K562 (cell line): ENCODE measurements at regions not wholly inside any gene's neighbourhood (a gene's known extent, or its start where the extent isn't known, plus 50 kb on each side); places are given as distances from the start of the nearest gene placed in this dataset.
A peak's percentile ranks its signal among the peaks of the same experiment; 100 is the strongest.

Source experiments
- ATAC-seq: fragments of 200-7000 bp; cut with Tn5 transposase; 3 replicates; pipeline ENCODE4 v1.9.1; 2020; ENCODE audit warnings: moderate library complexity
- BruUV-seq: library from RNA; stranded (reverse); fragments of 400-500 nt; replicated peaks from 2 replicates; lab custom pipeline; 2021; lab: Mats Ljungman, UMichigan
- CTCF ChIA-PET: fragments of 300-600 bp; formaldehyde crosslinking; extraction: SDS; loops from one replicate; lab custom pipeline; 2021; ENCODE audit warnings: low intra/inter-chr PET ratio; lab: Yijun Ruan, JAX
- POLR2A ChIA-PET: fragments of 300-600, 350-650 bp; sonication (Branson Sonifier 250); formaldehyde crosslinking; extraction: SDS; loops from one replicate; lab custom pipeline; 2021; ENCODE audit warnings: antibody characterized with exemption, inconsistent platforms; lab: Yijun Ruan, JAX
- DNase-seq, 4 experiments: peaks; one replicate each; pipeline versions ENCODE4 v3.0.0 to v3.0.0-alpha.2; 2011 to 2018; ENCODE audit warnings: low spot score in 3 of 4, mixed read lengths in 3 of 4; ENCODE audit errors: extremely low read depth in 1 of 4
- FAIRE-seq: peaks from 2 replicates; lab custom pipeline; 2011; peaks lifted over from hg19 to GRCh38; lab: Jason Lieb, UNC
- H2AFZ ChIP-seq: 2 replicates; pipeline ENCODE4 v1.6.0; 2011; ENCODE audit warnings: low read depth, low read length, control low read depth, inconsistent platforms
- H3K27ac ChIP-seq: fragments of 200-600 bp; 3 replicates; pipeline ENCODE4 v1.8.0; 2011; ENCODE audit warnings: low read depth, mild to moderate bottlenecking, control low read depth, inconsistent platforms, low read length, moderate library complexity, mixed read lengths; ENCODE audit errors: extremely low read depth
- H3K27me3 ChIP-seq, 2 experiments: fragments of 300-600 bp in 1 of 2; 2 replicates in 1 of 2; 3 replicates in 1 of 2; pipeline versions ENCODE4 v1.6.0 to v1.8.0; 2011; ENCODE audit warnings: inconsistent platforms in 2 of 2, low read length in 2 of 2, mild to moderate bottlenecking in 1 of 2, mixed read lengths in 1 of 2, moderate library complexity in 1 of 2; ENCODE audit not compliant: control insufficient read depth in 2 of 2, insufficient read depth in 2 of 2
- H3K36me3 ChIP-seq: fragments of 300-600 bp; 3 replicates; pipeline ENCODE4 v1.8.0; 2011; ENCODE audit warnings: mild to moderate bottlenecking, low read length, inconsistent platforms; ENCODE audit not compliant: control insufficient read depth, insufficient read depth
- H3K4me1 ChIP-seq, 2 experiments: fragments of 200-600 bp in 1 of 2; replicated peaks in 1 of 2; 2 replicates in 1 of 2; 3 replicates in 1 of 2; pipeline versions ENCODE4 v1.5.1 to v1.8.0; 2011; ENCODE audit warnings: inconsistent platforms in 2 of 2, low read length in 2 of 2, mild to moderate bottlenecking in 1 of 2, mixed read lengths in 1 of 2, moderate library complexity in 1 of 2; ENCODE audit not compliant: control insufficient read depth in 2 of 2, insufficient read depth in 2 of 2
- H3K4me2 ChIP-seq: 2 replicates; pipeline ENCODE4 v1.6.1; 2011; ENCODE audit warnings: low read length, control low read depth, inconsistent platforms, mixed read lengths; ENCODE audit not compliant: insufficient read depth
- H3K4me3 ChIP-seq: fragments of 200-600 bp; sonication (generic), shearing (Covaris generic); 2 replicates; pipeline ENCODE4 v1.5.1; 2016; ENCODE audit warnings: control low read depth, inconsistent platforms
- H3K79me2 ChIP-seq: fragments of 200-600 bp; 3 replicates; pipeline ENCODE4 v1.8.0; 2011; ENCODE audit warnings: low read length, inconsistent platforms; ENCODE audit not compliant: control insufficient read depth, insufficient read depth
- H3K9ac ChIP-seq, 2 experiments: 2 replicates each; pipeline versions ENCODE4 v1.6.0 to v1.6.1; 2011; ENCODE audit warnings: low read depth in 2 of 2, low read length in 2 of 2, control low read depth in 1 of 2, inconsistent platforms in 1 of 2, mild to moderate bottlenecking in 1 of 2, mixed read lengths in 1 of 2; ENCODE audit not compliant: insufficient read depth in 1 of 2
- H3K9me1 ChIP-seq: one replicate; pipeline ENCODE4 v1.6.0; 2011; ENCODE audit warnings: inconsistent platforms, mild to moderate bottlenecking, low read length, moderate library complexity; ENCODE audit not compliant: control insufficient read depth, insufficient read depth
- H3K9me3 ChIP-seq: replicated peaks from 2 replicates; pipeline ENCODE4 v1.5.1; 2011; ENCODE audit warnings: low read depth, low read length, inconsistent platforms; ENCODE audit not compliant: control insufficient read depth, insufficient read depth
- H4K20me1 ChIP-seq: replicated peaks from 2 replicates; pipeline ENCODE4 v1.6.1; 2011; ENCODE audit warnings: low read length, inconsistent platforms, mixed read lengths; ENCODE audit not compliant: control insufficient read depth, insufficient read depth
- SRSF7 ChIP-seq: fragments of 200-400 bp; formaldehyde crosslinking; optimal IDR thresholded peaks from 2 replicates; pipeline ENCODE3; 2017; ENCODE audit warnings: mild to moderate bottlenecking, low read depth, low read length
- ZC3H8 ChIP-seq: fragments of 450-650 bp; IDR thresholded peaks from 2 replicates; pipeline ENCODE4 v1.6.1; 2017
- WGBS: fragments of 100-300 bp; shearing (Covaris generic); methylation state at CpG from one replicate; pipeline ENCODE4 v1.1.6; 2016; ENCODE audit warnings: low coverage, mixed read lengths; ENCODE audit not compliant: insufficient coverage; ENCODE audit errors: missing lambda C conversion rate; 5-methylcytosine and 5-hydroxymethylcytosine counted together
- in situ Hi-C: fragments of 300-500 bp; cut with MboI; formaldehyde crosslinking; loops from 4 replicates; pipeline ENCODE4 v1.15.0; 2018; ENCODE audit warnings: inconsistent platforms, mixed read lengths
- intact Hi-C: fragments of 100-400 bp; cut with micrococcal nuclease; formaldehyde crosslinking; loops from 2 replicates; pipeline ENCODE4 v1.14.2; 2022

- H3K27me3 ChIP-seq: peaks cover 0 to 7% of the 10 kb centered on the region in 2 experiments; a peak in 2 of 5 replicates
- H3K9me3 ChIP-seq: no peaks in the 10 kb centered on the region
- in situ Hi-C loops: no loop called here
- no peaks in the 10 kb centered on the region for H3K4me1 ChIP-seq
- H3K36me3 ChIP-seq: no peaks in the 10 kb centered on the region
- H3K79me2 ChIP-seq: no peaks in the 10 kb centered on the region
- H3K27ac ChIP-seq: no peak overlapping the region
- no peak overlapping the region for H3K4me3 ChIP-seq
- no peak overlapping the region for H3K9ac ChIP-seq
- ATAC-seq (no peak), DNase-seq (no peak), FAIRE-seq (no peak)
- CTCF ChIA-PET: no interaction called here
- no peak overlapping the region for H2AFZ ChIP-seq
- no peak for TF ChIP-seq SRSF7
- no TSS peak for BruUV-seq
- H3K9me1 ChIP-seq: no peaks in the 10 kb centered on the region
- H4K20me1 ChIP-seq: no peaks in the 10 kb centered on the region
- POLR2A ChIA-PET: no interaction called here
- no peak overlapping the region for H3K4me2 ChIP-seq
- 0% methylated on average over 4 of the region's 4 CpGs for WGBS
- intact Hi-C loops: no loop called here
Measured at GRCh38 chr2:58950795-58951462, 709.8 kb upstream of the FANCL start.

- H2AFZ ChIP-seq: no peak overlapping the region
- no peaks in the 10 kb centered on the region for H3K4me1 ChIP-seq
- ATAC-seq (no peak), DNase-seq (no peak), FAIRE-seq (peak; percentile 35)
- no peaks in the 10 kb centered on the region for H3K9me3 ChIP-seq
- TF ChIP-seq ZC3H8: no peak
- H3K9ac ChIP-seq: no peak overlapping the region
- no peak overlapping the region for H3K4me2 ChIP-seq
- no peak overlapping the region for H3K4me3 ChIP-seq
- ChIA-PET POLR2A (no interaction called here), CTCF (no interaction called here)
- BruUV-seq: no TSS peak
- H3K79me2 ChIP-seq: no peaks in the 10 kb centered on the region
- no peaks in the 10 kb centered on the region for H3K36me3 ChIP-seq
- in situ Hi-C loops (no loop called here), intact Hi-C loops (no loop called here)
- H4K20me1 ChIP-seq: no peaks in the 10 kb centered on the region
- no peaks in the 10 kb centered on the region for H3K27me3 ChIP-seq
- no peak overlapping the region for H3K27ac ChIP-seq
- no peaks in the 10 kb centered on the region for H3K9me1 ChIP-seq
Measured at GRCh38 chr2:58939388-58939787, 698.3 kb upstream of the FANCL start.
